Hepatocyte (in vitro differentiated cells): ENCODE measurements at regions not wholly inside any gene's neighbourhood (a gene's known extent, or its start where the extent isn't known, plus 50 kb on each side); places are given as distances from the start of the nearest gene placed in this dataset.

Source experiments
- EZH2 ChIP-seq: fragments of 200-600 bp; sonication (generic); IDR thresholded peaks from 2 replicates; pipeline ENCODE4 v1.6.1; 2016; ENCODE audit warnings: antibody characterized with exemption, mild to moderate bottlenecking, borderline replicate concordance
- TF ChIP-seq, protein P1 (sequence below): fragments of 200-600 bp; sonication (generic); IDR thresholded peaks from 2 replicates; pipeline ENCODE4 v1.5.1; 2016; ENCODE audit warnings: antibody characterized with exemption, mild to moderate bottlenecking; ENCODE audit not compliant: poor library complexity

DNA sequence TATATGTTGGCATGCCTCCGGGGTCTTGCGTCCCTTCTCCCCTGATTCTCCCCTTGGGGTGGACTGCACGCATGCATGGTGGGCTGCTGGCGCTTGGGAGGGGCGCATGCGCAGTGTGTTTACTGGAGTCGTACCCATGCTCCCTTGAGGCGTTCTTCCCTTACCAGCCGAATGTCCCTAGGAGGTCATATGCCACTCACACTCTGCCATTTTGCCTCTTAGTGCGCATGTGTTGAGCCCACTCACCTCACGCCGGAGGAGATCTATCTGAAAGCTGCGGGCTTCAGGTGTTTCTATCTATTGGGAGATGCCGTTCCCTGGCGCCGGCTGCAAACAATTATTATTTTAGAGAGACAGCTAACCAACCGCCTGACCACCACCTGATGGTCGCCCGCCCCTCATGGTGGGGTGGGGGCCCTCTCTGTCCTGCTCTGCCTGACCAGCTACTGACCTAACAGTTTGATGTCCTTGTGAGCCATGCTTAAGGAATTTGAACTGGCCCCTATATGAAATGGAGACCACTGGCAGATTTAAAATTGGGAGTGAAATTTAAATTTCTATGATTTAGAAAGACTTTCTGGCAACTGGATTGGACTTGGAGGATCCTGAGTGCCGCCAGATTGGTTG lies 179.6 kb downstream of the RNF144A start:
- TF ChIP-seq, protein P1, sequence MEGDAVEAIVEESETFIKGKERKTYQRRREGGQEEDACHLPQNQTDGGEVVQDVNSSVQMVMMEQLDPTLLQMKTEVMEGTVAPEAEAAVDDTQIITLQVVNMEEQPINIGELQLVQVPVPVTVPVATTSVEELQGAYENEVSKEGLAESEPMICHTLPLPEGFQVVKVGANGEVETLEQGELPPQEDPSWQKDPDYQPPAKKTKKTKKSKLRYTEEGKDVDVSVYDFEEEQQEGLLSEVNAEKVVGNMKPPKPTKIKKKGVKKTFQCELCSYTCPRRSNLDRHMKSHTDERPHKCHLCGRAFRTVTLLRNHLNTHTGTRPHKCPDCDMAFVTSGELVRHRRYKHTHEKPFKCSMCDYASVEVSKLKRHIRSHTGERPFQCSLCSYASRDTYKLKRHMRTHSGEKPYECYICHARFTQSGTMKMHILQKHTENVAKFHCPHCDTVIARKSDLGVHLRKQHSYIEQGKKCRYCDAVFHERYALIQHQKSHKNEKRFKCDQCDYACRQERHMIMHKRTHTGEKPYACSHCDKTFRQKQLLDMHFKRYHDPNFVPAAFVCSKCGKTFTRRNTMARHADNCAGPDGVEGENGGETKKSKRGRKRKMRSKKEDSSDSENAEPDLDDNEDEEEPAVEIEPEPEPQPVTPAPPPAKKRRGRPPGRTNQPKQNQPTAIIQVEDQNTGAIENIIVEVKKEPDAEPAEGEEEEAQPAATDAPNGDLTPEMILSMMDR = no peak
- TF ChIP-seq EZH2 = no peak
